Vagina (tissue), 2 donors: ENCODE measurements at regions not wholly inside any gene's neighbourhood (a gene's known extent, or its start where the extent isn't known, plus 50 kb on each side); places are given as distances from the start of the nearest gene placed in this dataset.

Source experiments
- POLR2A ChIP-seq, 2 donors: fragments of 450-650 bp; IDR thresholded peaks; one replicate each; pipeline ENCODE4 v1.6.1; 2017; ENCODE audit warnings: antibody characterized with exemption in 2 of 2, mild to moderate bottlenecking in 2 of 2, moderate library complexity in 2 of 2
- TF ChIP-seq, protein P1 (sequence below), 3 experiments: fragments of 450-650 bp in 2 of 3; fragments of 200-600 bp in 1 of 3; sonication (generic) in 1 of 3; IDR thresholded peaks; one replicate each; pipeline ENCODE4 v1.5.1; 2017 to 2019; ENCODE audit warnings: antibody characterized with exemption in 3 of 3, mild to moderate bottlenecking in 2 of 3, moderate library complexity in 2 of 3

DNA sequence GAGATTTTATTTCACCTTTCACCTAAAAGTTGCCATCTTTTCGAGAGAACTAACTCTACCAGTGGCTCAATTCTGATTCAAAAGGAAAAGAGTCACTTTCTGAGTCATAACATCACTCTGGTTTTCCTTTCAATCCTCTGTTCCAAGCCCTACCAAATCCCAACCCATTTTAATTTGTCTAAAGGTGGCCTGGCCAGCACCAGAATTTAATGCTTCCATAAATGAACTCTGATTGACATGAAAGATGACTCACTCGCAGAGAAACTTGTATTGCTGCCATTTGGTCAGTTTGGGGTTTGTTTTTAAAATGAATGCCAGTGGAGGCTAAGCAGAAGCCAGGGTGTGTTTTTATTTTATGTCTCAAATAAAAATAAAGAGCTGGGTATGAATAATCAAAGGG, 117.4 kb upstream of the SOX5 start:
- TF ChIP-seq, protein P1, sequence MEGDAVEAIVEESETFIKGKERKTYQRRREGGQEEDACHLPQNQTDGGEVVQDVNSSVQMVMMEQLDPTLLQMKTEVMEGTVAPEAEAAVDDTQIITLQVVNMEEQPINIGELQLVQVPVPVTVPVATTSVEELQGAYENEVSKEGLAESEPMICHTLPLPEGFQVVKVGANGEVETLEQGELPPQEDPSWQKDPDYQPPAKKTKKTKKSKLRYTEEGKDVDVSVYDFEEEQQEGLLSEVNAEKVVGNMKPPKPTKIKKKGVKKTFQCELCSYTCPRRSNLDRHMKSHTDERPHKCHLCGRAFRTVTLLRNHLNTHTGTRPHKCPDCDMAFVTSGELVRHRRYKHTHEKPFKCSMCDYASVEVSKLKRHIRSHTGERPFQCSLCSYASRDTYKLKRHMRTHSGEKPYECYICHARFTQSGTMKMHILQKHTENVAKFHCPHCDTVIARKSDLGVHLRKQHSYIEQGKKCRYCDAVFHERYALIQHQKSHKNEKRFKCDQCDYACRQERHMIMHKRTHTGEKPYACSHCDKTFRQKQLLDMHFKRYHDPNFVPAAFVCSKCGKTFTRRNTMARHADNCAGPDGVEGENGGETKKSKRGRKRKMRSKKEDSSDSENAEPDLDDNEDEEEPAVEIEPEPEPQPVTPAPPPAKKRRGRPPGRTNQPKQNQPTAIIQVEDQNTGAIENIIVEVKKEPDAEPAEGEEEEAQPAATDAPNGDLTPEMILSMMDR (IDR thresholded peaks at IDR 0.05) = no peak
- TF ChIP-seq POLR2A (IDR thresholded peaks at IDR 0.05) = no peak
